Thyroid gland (tissue), 4 donors: ENCODE measurements at regions not wholly inside any gene's neighbourhood (a gene's known extent, or its start where the extent isn't known, plus 50 kb on each side); places are given as distances from the start of the nearest gene placed in this dataset.

ENCODE experiments used
- DNase-seq, 2 donors: peaks; one replicate each; pipeline ENCODE4 v3.0.0-alpha.2; 2019
- H3K27ac ChIP-seq, 3 donors: fragments of 200-600 bp; sonication (generic); 1 replicate in 2 of 3; 2 replicates in 1 of 3; pipeline ENCODE4 v1.5.1; 2016 to 2019; ENCODE audit warnings: mild to moderate bottlenecking in 1 of 3, moderate library complexity in 1 of 3
- H3K27me3 ChIP-seq: fragments of 200-600 bp; sonication (generic); one replicate; pipeline ENCODE4 v1.5.1; 2019
- H3K36me3 ChIP-seq, 2 donors: fragments of 200-600 bp; sonication (generic); one replicate each; pipeline ENCODE4 v1.5.1; 2016 to 2019
- H3K4me1 ChIP-seq, 2 donors: fragments of 200-600 bp; sonication (generic); one replicate each; pipeline ENCODE4 v1.5.1; 2017 to 2019
- H3K4me3 ChIP-seq, 3 donors: fragments of 200-600 bp; sonication (generic); replicated peaks in 1 of 3; 1 replicate in 2 of 3; 2 replicates in 1 of 3; pipeline ENCODE4 v1.5.1; 2016; ENCODE audit warnings: mild to moderate bottlenecking in 1 of 3
- H3K9me3 ChIP-seq: fragments of 200-600 bp; sonication (generic); one replicate; pipeline ENCODE4 v1.5.1; 2017
- POLR2A ChIP-seq, 2 donors: fragments of 450-650 bp; IDR thresholded peaks; one replicate each; pipeline ENCODE4 v1.6.1; 2017; ENCODE audit warnings: antibody characterized with exemption in 2 of 2, mild to moderate bottlenecking in 2 of 2, moderate library complexity in 1 of 2
- WGBS, 2 donors: methylation state at CpG; one replicate each; pipeline ENCODE4 v1.1.5; 2017; 5-methylcytosine and 5-hydroxymethylcytosine counted together
- intact Hi-C: fragments of 100-400 bp; cut with DNase I; formaldehyde crosslinking; loops from one replicate; pipeline ENCODE4 v1.15.1; 2023
- TF ChIP-seq, protein P1 (sequence below), 6 experiments: fragments of 200-600 bp in 3 of 6; fragments of 450-650 bp in 3 of 6; sonication (generic) in 3 of 6; IDR thresholded peaks; one replicate each; pipeline ENCODE4 v1.5.1; 2016 to 2019; ENCODE audit warnings: antibody characterized with exemption in 6 of 6, mild to moderate bottlenecking in 2 of 6, inconsistent platforms in 1 of 6, moderate library complexity in 1 of 6

DNA sequence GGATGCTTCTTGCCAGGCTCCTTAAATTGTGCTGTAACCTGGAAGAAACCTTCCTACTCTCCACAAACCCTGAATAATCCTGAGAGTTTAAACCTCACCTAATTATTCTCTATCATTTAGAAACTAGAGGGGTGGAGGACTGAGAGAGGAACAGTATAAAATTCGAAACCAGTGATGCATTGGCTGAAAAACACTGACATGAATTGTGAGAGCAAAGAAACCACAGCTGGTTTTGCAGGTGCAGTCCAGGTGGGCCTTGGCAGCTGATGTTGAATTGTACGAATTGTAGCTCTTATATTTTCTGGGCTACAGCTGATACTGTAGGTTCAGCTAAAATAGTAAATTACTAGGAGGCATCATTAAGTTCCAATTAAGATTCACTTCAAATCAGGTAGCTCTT is 227.0 kb upstream of the SLITRK5 start:
- H3K9me3 ChIP-seq = no peaks in the 10 kb centered on the region
- no peak for DNase-seq
- no peaks in the 10 kb centered on the region for H3K4me1 ChIP-seq
- no peak overlapping the region for H3K4me3 ChIP-seq
- no peaks in the 10 kb centered on the region for H3K36me3 ChIP-seq
- intact Hi-C loops = no loop called here
- H3K27me3 ChIP-seq = no peaks in the 10 kb centered on the region
- WGBS, 2 donors = 69 to 84% methylated on average over 2 of the region's 2 CpGs
- no peak overlapping the region for H3K27ac ChIP-seq
- no peak for TF ChIP-seq POLR2A (IDR thresholded peaks at IDR 0.05)
- TF ChIP-seq, protein P1, sequence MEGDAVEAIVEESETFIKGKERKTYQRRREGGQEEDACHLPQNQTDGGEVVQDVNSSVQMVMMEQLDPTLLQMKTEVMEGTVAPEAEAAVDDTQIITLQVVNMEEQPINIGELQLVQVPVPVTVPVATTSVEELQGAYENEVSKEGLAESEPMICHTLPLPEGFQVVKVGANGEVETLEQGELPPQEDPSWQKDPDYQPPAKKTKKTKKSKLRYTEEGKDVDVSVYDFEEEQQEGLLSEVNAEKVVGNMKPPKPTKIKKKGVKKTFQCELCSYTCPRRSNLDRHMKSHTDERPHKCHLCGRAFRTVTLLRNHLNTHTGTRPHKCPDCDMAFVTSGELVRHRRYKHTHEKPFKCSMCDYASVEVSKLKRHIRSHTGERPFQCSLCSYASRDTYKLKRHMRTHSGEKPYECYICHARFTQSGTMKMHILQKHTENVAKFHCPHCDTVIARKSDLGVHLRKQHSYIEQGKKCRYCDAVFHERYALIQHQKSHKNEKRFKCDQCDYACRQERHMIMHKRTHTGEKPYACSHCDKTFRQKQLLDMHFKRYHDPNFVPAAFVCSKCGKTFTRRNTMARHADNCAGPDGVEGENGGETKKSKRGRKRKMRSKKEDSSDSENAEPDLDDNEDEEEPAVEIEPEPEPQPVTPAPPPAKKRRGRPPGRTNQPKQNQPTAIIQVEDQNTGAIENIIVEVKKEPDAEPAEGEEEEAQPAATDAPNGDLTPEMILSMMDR (IDR thresholded peaks at IDR 0.05) = no peak

DNA sequence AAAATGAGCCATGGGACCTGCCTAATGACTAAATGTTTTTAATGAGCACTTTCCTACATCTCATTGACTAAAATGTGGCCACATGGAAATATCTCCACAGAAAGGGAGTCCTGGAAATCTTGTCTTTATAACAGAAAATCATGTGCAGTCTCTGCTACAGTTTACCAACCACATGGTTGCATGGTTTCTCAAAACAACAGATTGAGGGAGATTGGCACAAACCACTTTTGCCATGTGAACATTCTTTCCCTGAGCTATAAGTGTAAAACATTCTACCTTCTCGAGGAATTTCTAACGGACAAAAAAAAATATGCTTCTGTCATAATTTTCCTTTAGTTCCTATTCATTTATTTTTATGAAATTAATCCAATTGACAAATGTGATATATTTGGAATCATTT is 218.9 kb upstream of the SLITRK5 start:
- DNase-seq = no peak
- Histone ChIP-seq H3K27me3 (no peaks in the 10 kb centered on the region), H3K4me3 (no peak overlapping the region), H3K9me3 (no peaks in the 10 kb centered on the region), H3K27ac (no peak overlapping the region), H3K36me3 (no peaks in the 10 kb centered on the region), H3K4me1 (no peaks in the 10 kb centered on the region)
- intact Hi-C loops = no loop called here
- WGBS, 2 donors = 91 to 93% methylated on average over 2 of the region's 2 CpGs
- TF ChIP-seq POLR2A (IDR thresholded peaks at IDR 0.05) = no peak
- TF ChIP-seq, protein P1 (IDR thresholded peaks at IDR 0.05) = no peak

GRCh38 chr13:87453244-87453643 is 217.9 kb upstream of the SLITRK5 start:
- intact Hi-C loops = no loop called here

DNA sequence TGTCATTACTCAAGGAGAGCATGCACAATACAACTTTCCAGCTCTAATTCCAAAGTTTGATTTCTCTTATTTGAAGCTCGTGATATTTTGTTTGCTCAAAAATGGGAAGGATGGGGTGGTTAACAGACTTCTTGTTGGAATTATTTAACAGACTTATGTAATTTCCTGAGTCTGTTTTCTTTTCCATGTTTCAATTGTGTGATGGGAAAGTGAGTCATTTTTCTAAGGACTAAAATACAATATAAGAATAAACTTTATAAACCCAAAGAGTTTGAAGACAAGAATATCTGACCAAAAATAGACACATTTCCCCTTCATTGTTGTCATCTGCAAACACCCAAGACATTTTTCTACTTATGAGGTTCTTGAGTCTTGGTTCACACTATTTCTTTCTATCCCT is 211.8 kb upstream of the SLITRK5 start:
- no peaks in the 10 kb centered on the region for H3K27me3 ChIP-seq
- H3K27ac ChIP-seq = no peak overlapping the region
- no peaks in the 10 kb centered on the region for H3K9me3 ChIP-seq
- intact Hi-C loops = no loop called here
- H3K36me3 ChIP-seq = no peaks in the 10 kb centered on the region
- H3K4me3 ChIP-seq = no peak overlapping the region
- TF ChIP-seq, protein P1 (IDR thresholded peaks at IDR 0.05) = no peak
- TF ChIP-seq POLR2A (IDR thresholded peaks at IDR 0.05) = no peak
- H3K4me1 ChIP-seq = no peaks in the 10 kb centered on the region
- 55 to 73% methylated on average over 1 of the region's 1 CpG for WGBS, 2 donors
- DNase-seq = no peak

More at GRCh38 chr13:87453244-87453643, 217.9 kb upstream of the SLITRK5 start:
- Histone ChIP-seq H3K4me3 (no peak overlapping the region), H3K27ac (no peak overlapping the region), H3K36me3 (no peaks in the 10 kb centered on the region), H3K4me1 (no peaks in the 10 kb centered on the region), H3K27me3 (no peaks in the 10 kb centered on the region), H3K9me3 (no peaks in the 10 kb centered on the region)
- no peak for DNase-seq
- no peak for TF ChIP-seq POLR2A (IDR thresholded peaks at IDR 0.05)
- TF ChIP-seq, protein P1 (IDR thresholded peaks at IDR 0.05) = no peak
- WGBS, 2 donors = 73 to 87% methylated on average over 1 of the region's 1 CpG

DNA sequence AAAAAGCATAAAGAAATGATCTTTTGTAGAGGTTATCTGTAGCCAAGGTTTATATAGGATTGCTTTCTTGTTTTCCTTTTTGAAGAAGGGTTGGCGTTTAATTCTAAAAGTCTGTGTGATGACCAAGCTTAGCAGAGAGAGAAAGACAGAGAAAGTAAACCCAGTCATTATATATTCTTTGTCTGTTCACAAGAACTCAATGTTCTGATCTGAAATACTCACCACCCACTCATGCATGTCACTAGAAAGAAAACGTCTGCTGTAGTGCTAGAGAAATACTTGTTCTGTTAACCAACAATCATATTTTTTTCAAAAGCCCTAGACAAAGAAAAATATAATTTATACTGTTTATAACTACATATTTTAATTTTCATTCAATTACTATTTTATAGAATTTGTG is 173.7 kb upstream of the SLITRK5 start:
- intact Hi-C loops = no loop called here
- no peaks in the 10 kb centered on the region for H3K36me3 ChIP-seq
- peaks cover 23 to 29% of the 10 kb centered on the region in 2 donors for H3K4me1 ChIP-seq
- peak overlapping the region; percentile 14 to 91 (median 44) for H3K27ac ChIP-seq
- no peaks in the 10 kb centered on the region for H3K9me3 ChIP-seq
- TF ChIP-seq POLR2A (IDR thresholded peaks at IDR 0.05) = no peak
- TF ChIP-seq, protein P1 (IDR thresholded peaks at IDR 0.05) = no peak
- WGBS, 2 donors = 22 to 30% methylated on average over 2 of the region's 2 CpGs
- H3K4me3 ChIP-seq = no peak overlapping the region
- no peaks in the 10 kb centered on the region for H3K27me3 ChIP-seq
- DNase-seq = peak in 1 of 2 donors; percentile 3
